ENCODE measurements at regions not wholly inside any gene's neighbourhood (a gene's known extent, or its start where the extent isn't known, plus 50 kb on each side); places are given as distances from the start of the nearest gene placed in this dataset.

DNA sequence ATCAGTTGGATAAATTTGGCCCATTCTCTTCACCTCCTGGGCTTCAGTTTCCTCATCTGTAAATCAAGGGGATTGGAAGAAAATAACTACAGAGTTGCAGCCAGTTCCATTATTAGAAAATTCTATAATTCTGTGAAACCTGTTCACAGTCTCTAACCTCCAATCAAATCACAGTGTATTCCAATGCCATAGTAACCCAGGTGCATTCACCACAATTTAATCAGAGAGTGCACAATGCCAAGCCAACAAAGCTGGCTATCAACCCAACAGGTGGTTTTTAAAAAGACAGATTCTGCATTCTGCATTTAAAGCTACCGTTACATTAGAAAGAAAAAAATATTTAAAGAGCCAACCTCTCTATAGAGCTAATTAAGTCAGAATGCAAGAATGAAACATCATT is 308.6 kb downstream of the RNF144A start:
- no peak for DNase-seq

DNA sequence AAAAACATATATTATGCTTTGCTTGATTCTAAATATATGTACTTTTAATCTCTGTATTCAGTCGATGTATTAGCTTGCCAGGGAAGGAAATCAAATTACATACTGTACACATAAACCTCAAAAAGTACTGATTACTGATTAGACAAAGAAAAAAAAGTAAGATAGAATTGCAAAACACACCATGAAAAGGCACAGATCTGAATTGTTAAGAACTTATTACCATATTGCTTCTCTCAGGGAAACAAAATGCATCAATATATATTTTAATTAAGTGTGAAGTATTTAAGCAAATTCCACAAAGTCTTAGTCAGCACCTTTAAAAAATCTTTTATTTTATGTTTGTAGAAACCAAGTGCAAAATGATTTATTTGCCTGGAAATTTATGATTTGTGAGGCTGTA is 309.3 kb downstream of the RNF144A start:
- no peak for DNase-seq

DNA sequence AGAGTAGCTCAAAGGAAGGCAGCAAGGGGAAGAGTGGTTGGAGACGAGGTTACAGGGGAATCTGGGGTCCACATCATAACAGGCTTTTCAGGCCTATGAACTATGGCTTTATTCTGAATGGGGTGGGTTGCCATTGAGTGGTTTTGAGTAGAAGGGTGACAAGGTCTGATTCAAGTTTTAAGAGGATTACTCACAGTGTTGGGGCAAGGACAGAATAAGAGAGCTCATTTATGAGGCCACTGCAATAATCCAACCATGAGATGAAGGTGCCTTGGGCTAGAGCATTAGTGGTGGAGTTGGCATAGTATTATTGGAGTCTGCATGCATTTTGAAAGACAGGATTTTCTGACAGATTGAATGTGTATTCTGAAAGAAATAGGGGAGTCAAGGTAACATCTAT is 315.9 kb downstream of the RNF144A start:
- no peak for DNase-seq

DNA sequence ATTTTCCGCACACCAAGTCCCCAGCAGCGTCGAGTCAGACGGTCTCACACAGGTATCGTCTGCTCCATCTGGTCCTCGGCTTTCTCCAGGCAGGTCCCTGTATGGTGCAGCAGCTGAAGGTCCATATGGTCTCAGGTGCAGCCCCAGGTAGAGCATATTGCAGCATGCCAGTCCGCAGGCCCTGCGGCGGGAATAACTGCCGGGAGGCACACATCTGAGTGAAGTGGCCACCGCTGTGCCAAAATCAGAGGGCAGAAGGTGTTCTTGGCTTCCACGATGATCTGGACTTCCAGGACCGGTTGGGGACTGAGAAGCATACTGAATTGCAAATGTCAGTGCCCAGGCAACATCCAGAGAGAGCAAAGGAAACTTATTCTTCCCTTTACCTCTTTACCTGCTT is 320.3 kb downstream of the RNF144A start:
- DNase-seq, result no peak

DNA sequence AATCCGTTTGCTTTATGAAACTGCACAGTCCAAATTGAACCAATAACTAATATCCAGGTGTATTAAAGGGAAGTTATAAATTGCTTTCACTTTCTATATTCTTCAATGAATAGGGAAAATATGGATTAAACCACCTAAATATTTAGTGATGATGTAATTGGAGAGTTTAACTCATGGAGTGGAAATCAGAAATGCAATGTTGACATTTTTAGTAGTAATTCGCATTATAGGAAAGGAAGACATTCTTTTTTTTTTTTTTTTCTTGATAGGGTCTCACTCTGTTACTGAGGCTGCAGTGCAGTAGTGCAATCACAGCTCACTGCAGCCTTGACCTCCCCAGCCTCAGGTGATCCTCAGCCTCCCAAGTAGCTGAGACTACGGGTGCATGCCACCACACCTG is 321.9 kb downstream of the RNF144A start:
- no peak for DNase-seq

DNA sequence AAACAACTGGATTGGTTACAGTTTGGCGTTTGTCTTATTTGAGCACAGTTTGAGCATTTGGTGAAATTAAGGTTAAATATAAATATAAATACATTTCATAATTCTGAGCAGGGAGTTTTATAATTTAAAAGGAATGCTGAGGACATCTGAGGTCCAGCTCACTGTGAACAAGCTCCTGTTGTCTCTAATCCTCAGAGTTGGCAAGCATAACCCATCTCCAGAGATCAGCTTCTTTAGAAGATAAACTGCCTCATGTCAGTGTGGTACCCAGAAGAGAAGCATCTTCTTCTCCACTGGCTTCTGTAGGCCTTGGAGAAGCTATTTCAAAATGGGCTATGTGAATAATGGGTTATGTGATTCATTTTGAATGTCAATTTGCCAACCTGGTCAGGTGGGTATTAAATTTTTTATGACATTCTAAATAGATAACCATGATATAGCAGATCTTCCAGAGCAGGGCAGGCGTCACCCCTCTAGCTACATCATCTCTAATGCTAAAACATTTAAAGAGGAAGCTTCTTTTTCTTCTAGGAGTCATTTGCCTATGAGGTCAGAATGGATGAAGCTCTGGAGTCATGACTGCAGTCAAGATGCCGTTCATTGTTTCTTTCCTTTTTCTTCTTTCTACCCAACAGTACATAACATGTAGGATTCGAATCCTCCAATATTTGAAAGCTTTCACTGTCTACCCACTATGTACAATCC is 324.0 kb downstream of the RNF144A start:
- DNase-seq, result no peak

DNA sequence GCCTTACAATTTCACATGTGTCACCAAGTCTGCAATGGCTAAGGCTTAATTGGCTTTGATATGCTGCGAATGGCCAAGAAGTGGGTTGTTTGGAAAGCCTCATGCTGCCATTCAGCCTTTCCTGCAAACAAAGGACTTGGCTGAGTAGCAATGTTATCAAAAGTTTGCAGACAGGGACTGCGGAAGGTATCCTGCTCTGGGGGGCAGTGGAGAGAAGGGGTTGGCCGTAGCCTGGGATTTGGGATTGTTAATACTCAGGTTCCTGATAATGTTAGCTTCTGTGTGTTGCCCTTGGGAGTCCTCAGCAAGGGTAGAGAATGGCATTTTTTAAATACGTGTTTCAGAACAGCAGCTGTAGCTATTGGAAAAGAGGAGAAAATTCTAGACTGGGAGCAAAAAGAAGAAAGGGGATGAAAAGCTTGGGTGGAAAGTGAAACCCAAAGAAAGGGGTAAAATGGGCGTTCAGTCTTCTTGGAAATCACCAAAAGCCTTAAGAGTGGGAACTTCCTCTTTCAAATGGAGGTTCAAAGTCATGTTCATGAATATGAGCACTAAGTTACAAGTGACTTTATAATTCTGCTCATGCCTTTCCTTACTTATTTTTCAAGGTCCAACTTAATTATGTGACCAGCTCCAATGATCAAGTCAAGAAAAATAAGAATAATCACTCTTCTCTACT is 325.1 kb downstream of the RNF144A start:
- DNase-seq, result no peak

DNA sequence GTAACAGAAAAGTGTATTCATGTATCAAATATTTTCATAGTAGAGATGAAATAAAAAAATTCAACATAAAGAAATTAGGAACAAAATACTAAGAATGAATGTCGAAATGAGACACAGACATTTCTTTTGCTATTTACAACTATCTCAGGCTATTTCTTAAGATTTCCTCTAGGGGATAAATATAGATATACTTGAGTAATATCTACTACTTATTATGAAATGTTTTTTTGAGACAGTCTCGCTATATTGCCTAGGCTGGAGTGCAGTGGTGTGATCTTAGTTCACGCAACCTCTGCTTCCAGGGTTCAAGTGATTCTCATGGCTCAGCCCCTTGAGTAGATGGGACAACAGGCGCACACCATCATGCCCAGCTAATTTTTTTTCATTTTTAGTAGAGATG is 326.1 kb downstream of the RNF144A start:
- no peak for DNase-seq

DNA sequence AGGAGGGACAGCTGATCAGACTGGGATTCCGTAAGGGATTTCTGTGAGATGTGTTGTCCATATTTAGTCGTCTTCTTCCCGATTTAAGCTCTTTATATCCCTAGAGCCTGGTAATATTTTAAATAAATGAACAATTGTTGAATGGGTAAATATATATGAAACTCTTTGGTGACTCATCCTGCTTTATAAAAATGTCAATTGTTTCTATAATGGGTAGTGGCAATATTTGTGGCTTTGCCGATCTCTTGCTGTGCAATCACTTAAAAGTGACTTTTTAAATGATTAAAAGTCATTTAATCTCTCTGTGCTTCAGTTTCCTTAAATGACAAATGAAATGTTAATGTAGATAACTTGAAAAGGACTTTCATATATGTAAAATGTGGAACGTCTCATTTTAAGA is 339.2 kb downstream of the RNF144A start:
- DNase-seq, result no peak

DNA sequence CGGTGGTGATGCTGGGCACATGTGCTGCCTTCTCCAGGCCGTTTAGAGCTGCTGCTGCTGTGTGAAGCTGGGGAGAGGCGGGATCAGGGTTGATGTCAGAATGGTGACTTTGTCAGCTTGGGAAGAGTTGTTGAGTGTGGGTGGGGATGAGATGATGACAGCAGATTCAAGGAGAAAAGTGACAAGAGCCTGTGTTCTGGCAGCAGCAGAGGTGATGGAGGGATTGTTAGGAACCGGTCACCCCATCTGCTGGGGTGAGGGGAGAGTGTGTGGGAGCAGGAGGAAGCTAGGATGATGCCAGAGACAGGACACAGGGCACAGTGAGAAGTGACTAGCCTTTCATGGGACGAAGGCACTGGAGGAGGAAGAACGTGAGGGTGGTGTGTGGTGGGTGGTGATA is 345.5 kb downstream of the RNF144A start:
- DNase-seq, result no peak

DNA sequence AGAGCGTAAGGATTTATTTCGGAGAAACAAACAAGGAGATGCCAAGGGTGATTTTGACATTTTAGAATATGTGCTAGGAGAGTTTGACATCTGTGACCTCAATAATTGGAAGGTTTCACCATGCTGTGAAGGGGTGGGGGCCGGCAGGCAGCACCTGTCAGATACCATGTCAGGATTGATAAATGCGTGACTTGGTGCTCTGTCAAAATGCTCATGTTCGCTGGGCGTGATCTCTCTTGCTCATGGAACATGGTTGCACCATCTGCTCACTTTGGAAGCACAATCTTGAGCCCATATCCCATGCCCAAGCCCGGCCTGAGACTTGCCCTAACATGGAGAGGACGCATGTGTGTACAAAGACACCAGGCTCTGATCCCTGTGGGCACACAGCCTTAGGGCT is 347.6 kb downstream of the RNF144A start:
- no peak for DNase-seq

DNA sequence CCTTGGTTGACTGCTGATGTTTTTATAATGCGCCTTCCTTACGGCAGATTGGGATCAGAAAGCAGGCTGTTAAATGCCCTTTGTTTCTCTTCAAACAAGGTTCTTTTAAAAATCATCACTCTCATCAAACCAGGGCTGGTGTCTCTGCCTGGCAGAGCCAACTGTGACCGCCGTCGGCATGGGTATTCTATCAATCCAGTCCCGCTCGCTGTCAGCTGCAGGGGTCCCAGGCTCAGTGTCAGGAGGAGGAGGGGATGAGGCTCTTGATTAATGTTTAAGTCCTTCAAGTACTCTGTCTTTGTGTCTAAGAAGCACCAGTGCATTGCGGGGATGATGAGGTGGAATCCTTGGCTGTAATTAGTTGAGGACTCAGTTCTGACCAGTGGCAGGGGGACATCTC is 348.1 kb downstream of the RNF144A start:
- DNase-seq, result no peak

DNA sequence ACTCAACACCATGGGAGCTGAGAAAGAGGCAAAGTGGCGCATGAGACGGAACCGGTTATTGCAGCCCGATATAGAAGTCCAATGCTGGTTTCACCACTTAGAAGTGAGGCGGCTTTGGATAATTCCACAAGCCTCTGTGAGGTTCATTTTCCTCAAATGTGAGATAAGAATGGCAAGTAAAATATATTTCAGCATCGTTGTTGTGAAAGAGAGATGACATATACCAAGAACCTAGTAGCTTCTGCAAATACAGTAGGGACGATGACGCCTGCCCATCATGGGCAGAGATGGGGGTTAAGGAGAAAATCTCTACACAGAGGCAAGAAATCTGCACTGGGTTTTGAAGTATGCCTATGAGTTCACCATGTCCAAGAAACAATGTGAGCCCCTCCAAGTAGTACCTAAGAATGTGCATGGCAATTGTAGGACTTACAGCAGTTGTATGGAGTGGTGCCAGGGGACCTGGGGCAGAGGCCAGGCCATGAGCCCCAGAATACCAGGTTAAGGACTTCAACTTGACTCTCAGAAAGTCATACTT is 352.0 kb downstream of the RNF144A start:
- no peak for DNase-seq

DNA sequence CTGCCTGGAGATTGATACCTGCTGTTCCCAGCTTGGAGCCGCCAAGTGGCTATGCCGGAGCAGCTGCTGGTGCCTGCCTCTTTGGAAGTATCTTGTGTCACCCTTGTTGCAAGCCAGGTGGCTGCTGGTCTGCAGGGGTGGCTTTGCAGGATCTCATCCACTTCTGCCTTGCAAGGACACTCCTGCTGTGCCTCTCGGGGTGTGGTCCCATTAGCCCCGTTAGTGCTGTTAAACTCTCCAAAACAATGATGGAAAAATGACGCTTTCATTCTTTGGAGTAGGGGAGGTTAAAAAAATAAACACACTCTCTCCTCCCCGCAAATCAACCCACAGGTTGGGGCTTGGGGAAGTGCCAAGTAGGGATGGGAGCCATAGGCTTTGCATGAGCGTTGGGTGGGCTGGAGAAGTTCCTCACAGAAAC is 352.8 kb downstream of the RNF144A start:
- no peak for DNase-seq

DNA sequence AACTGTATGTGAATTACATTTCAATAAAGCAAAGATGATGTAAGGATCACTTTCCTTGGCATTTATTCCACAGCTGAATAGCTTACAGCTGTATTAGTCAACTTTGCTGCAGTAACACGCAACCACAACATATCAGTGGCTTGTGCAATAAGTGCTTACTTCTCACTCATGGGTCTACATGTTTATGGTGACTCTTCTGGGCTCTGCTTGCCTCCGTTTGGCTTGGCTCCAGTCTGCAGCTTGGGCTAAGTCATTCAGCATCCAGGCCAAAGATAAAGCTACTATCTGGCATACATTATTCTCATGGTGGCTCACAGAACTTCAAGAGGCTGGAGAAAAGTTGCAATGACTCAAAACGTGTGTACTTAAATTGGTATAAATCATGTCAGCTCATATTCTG is 355.0 kb downstream of the RNF144A start:
- DNase-seq, result no peak

DNA sequence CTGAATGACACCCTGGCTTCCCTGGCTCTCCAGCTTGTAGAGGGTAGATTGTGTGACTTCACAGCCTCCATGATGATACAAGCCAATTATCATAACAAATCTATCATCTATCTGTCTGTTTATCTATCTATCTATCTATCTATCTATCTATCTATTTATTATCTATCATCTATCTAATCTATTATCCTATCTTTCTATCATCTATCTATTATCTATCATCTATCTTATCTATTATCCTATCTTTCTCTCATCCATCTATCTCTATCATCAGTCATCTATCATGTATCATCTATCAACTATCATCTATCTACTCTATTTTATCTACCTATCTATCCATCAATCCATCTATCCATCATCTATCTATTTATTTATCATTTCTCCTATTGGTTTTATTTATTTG is 361.8 kb downstream of the RNF144A start:
- no peak for DNase-seq

DNA sequence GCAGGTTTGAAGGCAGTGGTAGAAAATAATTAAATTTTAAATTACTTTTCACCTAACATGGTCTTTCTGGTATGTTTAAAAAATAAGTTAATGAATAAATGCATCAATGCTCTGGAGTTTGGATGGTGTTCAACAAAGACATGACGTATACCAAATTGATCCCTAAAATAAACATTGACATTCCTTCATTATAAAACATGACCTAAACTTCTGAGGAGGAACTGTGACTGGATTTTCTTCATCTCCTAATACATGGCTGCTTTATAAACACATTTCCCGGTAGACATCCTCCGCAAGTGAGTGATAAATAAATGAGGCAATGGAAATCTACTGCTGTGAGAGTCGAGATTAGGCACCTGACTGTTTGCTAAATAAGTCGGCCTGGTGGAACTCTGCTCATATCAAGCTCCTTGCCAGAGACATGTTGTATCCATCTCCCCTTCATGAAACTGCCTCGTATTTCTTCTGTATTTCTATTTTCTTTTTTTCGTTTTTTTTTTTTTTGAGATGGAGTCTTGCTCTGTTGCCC is 362.3 kb downstream of the RNF144A start:
- DNase-seq, result no peak

DNA sequence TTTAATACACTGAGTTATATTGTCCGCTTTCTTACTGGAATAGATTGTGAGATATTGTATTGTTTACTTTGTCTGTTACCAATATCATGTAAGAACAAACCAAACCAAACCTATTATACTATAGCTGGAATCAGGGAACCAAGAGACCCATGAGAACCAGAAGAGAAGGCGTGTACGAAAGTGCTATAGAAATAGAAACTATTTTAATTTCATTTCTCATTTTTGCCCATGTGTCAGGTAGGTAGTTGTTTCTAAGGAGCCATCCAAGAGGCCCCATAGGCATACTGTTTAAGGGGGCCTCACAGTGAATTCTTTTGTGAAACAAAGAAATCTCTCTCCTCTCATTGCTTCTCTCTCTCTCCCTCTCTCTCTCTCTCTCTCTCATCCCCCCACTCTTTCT is 363.6 kb downstream of the RNF144A start:
- no peak for DNase-seq

DNA sequence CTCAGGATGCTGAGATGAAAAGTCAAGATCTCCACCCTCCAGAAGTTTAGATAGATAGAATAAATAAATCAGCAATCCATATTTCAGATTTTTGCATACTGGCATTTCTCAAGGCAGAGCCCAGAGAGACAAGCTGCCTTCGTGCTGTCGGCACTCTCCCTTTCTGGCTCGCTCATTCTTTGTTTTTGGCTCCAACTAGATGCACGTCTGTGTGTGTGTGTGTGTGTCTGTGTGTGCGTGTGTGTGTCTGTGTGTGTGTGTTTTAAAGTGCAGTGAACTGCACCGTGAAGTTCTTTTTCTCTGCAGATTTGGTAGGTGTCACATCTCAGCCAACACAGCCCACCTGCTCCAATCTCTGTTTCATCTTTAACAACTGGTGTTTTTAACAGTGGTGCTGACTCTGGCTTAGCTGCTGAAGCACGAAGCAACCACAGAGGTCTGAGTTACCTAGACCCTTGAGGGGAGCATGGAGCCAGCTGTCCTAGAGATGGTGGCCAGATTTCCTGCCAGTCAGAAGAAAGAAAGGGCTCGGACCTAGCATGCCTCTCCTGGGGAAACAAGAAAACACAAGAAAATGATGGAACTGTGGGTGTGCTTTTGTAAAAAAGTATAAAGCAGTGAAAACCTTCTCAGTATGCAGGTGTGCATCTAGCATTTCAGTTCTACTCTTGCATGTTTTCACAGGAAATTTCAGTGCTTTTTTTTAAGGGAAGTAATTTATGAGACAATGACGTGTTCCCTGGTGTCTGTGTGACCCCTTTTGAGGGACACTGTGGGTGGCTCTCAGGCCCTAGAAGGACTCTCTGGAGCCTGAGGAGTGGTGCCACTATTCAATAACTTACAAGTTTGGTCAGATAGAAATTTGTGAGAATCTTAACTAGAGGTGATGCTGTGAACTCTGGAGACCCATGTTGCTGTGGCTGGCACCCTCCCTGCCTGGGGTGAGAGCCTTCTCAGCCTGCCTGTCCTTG is 364.3 kb downstream of the RNF144A start:
- no peak for DNase-seq

DNA sequence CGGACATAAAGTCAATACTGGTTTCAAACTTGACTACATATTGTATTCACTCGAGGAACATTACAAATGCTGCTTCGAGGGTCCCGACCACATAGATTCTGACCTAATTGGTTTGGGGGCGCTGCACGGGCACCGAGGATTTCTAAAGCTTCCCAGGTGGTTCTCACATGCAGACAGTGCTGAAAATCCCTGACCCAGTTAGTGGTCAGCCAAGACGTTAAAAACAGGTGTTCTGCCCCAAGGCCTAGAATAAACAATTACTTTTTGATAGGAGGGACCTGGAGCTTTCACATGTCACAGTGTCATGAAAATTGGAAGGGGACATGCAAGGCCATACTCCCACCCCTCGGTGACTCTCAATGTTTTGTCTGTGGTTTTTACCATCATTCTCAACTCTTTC is 368.9 kb downstream of the RNF144A start:
- no peak for DNase-seq

DNA sequence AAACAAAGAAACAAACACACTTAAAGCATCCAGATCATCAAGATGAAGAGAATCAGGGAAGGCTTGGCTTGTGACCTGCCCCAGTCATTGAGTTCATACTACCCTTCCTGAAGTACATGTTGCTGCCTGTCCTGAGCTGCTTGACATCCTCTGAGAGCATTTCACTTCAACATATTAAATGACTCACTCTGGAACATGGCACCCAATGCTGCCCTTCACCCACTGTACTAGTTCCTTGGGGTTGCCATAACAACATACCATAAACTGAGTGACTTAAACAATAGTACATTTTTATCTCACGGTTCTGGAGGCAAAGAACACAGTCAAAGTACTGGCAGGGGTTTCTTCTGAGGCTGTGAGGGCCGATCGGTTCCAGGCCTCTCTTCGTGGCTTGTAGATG is 371.3 kb downstream of the RNF144A start:
- no peak for DNase-seq

DNA sequence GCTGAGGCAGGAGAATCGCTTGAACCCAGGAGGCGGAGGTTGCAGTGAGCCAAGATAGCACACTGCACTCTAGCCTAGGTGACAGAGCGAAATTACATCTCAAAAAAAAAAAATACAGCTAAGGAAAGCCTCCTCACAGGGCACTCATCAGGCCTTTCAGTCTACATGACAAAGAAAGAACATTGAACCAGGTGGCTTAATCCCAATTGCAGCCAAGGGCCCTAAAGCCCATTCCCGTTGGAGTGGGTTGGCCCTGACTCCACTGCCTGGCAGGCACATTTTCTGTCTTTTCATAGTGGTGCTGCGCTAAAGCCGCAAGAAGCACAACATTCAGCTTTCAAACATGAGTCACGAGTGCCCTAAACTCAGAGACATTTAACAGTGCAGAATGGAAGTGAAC is 372.5 kb downstream of the RNF144A start:
- no peak for DNase-seq

DNA sequence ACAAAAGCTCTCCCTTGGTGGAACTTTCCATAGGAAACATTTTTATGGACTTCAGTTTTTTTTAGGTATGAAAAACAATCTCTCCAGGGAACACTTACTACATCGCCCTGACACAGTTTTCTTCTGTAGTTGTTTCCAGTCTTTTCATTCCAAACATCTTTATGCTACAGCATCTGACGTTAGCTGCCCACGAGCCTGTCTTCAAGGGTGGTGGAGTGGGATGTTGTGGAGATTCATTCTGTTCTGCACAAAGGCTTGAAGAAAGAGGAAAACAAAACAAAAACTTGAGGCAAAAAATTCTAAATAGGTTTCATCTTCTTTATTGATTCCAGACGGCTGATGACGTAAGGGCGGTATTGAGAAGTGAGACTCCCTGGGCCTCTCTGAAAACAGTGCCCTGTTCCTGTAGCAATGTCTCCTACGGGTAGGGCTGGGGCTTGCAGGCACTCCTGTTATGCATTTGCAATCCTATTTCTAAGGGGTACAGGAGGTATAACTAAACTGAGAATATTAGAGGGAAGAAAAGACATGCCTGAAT is 375.0 kb downstream of the RNF144A start:
- no peak for DNase-seq

Measured in GOT3 (cell line).